ENCODE measurements at regions not wholly inside any gene's neighbourhood (a gene's known extent, or its start where the extent isn't known, plus 50 kb on each side); places are given as distances from the start of the nearest gene placed in this dataset.
A peak's percentile ranks its signal among the peaks of the same experiment; 100 is the strongest.

GRCh38 chr2:30031184-30031583 is 109.8 kb upstream of the ALK start:
- ATAC-seq (no peak), DNase-seq (ENCODE audit: low spot score) (no peak)
- no peaks in the 10 kb centered on the region for H3K4me1 Mint-ChIP-seq (ENCODE audit: low read depth in 2 of 2)
- peaks cover 25 to 35% of the 10 kb centered on the region in 2 donors for H3K27me3 Mint-ChIP-seq
- H3K27ac Mint-ChIP-seq, result no peak overlapping the region
- H3K36me3 Mint-ChIP-seq, result no peaks in the 10 kb centered on the region
- no peak overlapping the region for H3K4me3 Mint-ChIP-seq
- H3K9me3 Mint-ChIP-seq, result no peaks in the 10 kb centered on the region

GRCh38 chr2:30034052-30034775 is 112.6 kb upstream of the YPEL5 start:
- no peak for ATAC-seq
- H3K36me3 Mint-ChIP-seq, result no peaks in the 10 kb centered on the region
- no peak overlapping the region for H3K27ac Mint-ChIP-seq
- H3K27me3 Mint-ChIP-seq, result peaks cover 19 to 37% of the 10 kb centered on the region in 2 donors
- no peaks in the 10 kb centered on the region for H3K4me1 Mint-ChIP-seq (ENCODE audit: low read depth in 2 of 2)
- DNase-seq (ENCODE audit: low spot score), result no peak
- no peak overlapping the region for H3K4me3 Mint-ChIP-seq
- H3K9me3 Mint-ChIP-seq, result no peaks in the 10 kb centered on the region

GRCh38 chr2:30037016-30037415 is 109.8 kb upstream of the YPEL5 start:
- Mint-ChIP-seq H3K36me3 (no peaks in the 10 kb centered on the region), H3K27me3 (peaks cover 14 to 25% of the 10 kb centered on the region in 2 donors), H3K9me3 (no peaks in the 10 kb centered on the region), H3K27ac (no peak overlapping the region), H3K4me1 (ENCODE audit: low read depth in 2 of 2) (no peaks in the 10 kb centered on the region), H3K4me3 (no peak overlapping the region)
- DNase-seq (ENCODE audit: low spot score), result no peak
- ATAC-seq, result no peak

GRCh38 chr2:30038419-30038818 is 108.4 kb upstream of the YPEL5 start:
- no peaks in the 10 kb centered on the region for H3K9me3 Mint-ChIP-seq
- H3K27me3 Mint-ChIP-seq, result peaks cover 17 to 26% of the 10 kb centered on the region in 2 donors
- H3K27ac Mint-ChIP-seq, result no peak overlapping the region
- H3K36me3 Mint-ChIP-seq, result no peaks in the 10 kb centered on the region
- no peaks in the 10 kb centered on the region for H3K4me1 Mint-ChIP-seq (ENCODE audit: low read depth in 2 of 2)
- H3K4me3 Mint-ChIP-seq, result no peak overlapping the region
- DNase-seq (ENCODE audit: low spot score), result no peak
- no peak for ATAC-seq

DNA sequence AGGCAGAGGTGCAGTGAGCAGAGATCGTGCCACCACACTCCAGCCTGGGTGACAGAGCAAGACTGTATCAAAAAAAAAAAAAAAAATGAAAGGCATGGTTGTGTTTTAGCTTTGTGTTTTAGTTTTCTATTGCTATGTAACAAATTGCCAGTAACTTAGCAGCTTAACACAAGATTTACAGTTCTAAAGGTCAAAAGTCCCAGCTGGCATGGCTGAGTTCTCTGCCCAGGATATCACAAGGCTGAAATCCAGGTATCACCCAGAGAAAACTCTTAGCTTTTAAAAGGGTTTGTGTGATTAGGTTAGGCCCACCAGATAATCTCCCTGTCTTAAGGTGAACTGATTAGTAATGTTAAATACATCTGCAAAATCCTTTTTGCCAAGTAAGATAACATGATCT is 107.7 kb upstream of the YPEL5 start:
- no peak overlapping the region for H3K27ac Mint-ChIP-seq
- no peaks in the 10 kb centered on the region for H3K36me3 Mint-ChIP-seq
- DNase-seq (ENCODE audit: low spot score), result no peak
- no peaks in the 10 kb centered on the region for H3K9me3 Mint-ChIP-seq
- H3K27me3 Mint-ChIP-seq, result peaks cover 21 to 31% of the 10 kb centered on the region in 2 donors
- no peak overlapping the region for H3K4me3 Mint-ChIP-seq
- H3K4me1 Mint-ChIP-seq (ENCODE audit: low read depth in 2 of 2), result no peaks in the 10 kb centered on the region
- no peak for ATAC-seq

GRCh38 chr2:30040147-30040546 is 106.7 kb upstream of the YPEL5 start:
- Mint-ChIP-seq H3K36me3 (no peaks in the 10 kb centered on the region), H3K27me3 (peaks cover 19 to 36% of the 10 kb centered on the region in 2 donors), H3K4me1 (ENCODE audit: low read depth in 2 of 2) (no peaks in the 10 kb centered on the region), H3K9me3 (no peaks in the 10 kb centered on the region), H3K27ac (no peak overlapping the region), H3K4me3 (no peak overlapping the region)
- peak in 1 of 2 donors; percentile 51 for ATAC-seq
- DNase-seq (ENCODE audit: low spot score), result no peak

DNA sequence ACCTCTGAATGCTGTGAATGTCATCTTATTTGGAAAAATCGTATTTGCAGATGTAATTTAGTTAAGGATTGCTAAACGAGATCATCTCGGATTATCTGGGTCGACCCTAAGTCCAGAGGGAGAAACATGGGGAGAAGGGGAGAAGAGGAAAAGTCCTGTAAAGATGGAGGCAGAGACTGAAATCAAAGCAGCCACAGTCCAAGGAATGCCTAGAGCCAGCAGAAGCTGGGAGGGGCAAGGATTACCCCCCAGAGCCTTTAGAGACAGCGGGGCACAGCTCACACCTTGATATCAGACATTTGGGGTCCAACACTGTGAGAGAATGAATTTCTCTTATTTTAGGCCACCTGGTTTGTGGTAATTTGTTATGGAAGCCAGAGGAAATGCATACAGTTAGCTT is 104.9 kb upstream of the YPEL5 start:
- Mint-ChIP-seq H3K36me3 (no peaks in the 10 kb centered on the region), H3K4me3 (no peak overlapping the region), H3K27me3 (peaks cover 20 to 30% of the 10 kb centered on the region in 2 donors), H3K9me3 (no peaks in the 10 kb centered on the region), H3K27ac (no peak overlapping the region), H3K4me1 (ENCODE audit: low read depth in 2 of 2) (no peaks in the 10 kb centered on the region)
- ATAC-seq (no peak), DNase-seq (ENCODE audit: low spot score) (no peak)

GRCh38 chr2:30046396-30046795 is 100.4 kb upstream of the YPEL5 start:
- Mint-ChIP-seq H3K4me1 (ENCODE audit: low read depth in 2 of 2) (no peaks in the 10 kb centered on the region), H3K27ac (no peak overlapping the region), H3K27me3 (peaks cover 28 to 40% of the 10 kb centered on the region in 2 donors), H3K4me3 (no peak overlapping the region), H3K36me3 (no peaks in the 10 kb centered on the region), H3K9me3 (no peaks in the 10 kb centered on the region)
- DNase-seq (ENCODE audit: low spot score) (no peak), ATAC-seq (no peak)

- ATAC-seq (no peak), DNase-seq (ENCODE audit: low spot score) (no peak)
- no peaks in the 10 kb centered on the region for H3K4me1 Mint-ChIP-seq (ENCODE audit: low read depth in 2 of 2)
- no peaks in the 10 kb centered on the region for H3K36me3 Mint-ChIP-seq
- no peak overlapping the region for H3K27ac Mint-ChIP-seq
- H3K9me3 Mint-ChIP-seq, result no peaks in the 10 kb centered on the region
- H3K27me3 Mint-ChIP-seq, result peaks cover 25 to 40% of the 10 kb centered on the region in 2 donors
- no peak overlapping the region for H3K4me3 Mint-ChIP-seq
Observed at GRCh38 chr2:30046979-30047378, 99.8 kb upstream of the YPEL5 start.

DNA sequence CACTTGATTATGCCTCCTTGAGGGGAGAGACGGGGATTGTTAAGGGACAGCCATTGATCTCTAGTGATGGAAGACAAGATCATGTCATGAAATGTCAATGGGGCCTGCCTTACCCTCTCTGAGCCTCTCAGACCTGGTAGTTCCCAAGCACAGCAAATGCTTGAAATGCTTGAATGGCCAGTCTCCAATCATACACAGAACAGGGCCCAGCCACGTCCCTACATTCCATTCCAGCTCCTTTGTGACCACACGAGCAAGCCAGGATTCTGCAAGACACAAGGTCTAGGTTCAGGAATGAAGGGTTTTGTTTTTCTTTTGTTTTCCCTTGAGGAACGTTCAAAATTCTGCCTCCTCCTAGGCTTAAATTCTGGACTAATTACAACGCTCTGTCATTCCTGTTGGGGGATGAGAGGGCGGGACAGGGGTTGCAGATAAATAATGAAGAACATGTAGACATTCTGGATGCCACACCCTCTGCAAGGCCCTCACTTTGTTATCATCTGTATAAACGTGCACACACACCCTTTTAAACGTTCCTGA is 98.1 kb upstream of the YPEL5 start:
- DNase-seq (ENCODE audit: low spot score) (no peak), ATAC-seq (no peak)
- H3K36me3 Mint-ChIP-seq, result no peaks in the 10 kb centered on the region
- H3K27me3 Mint-ChIP-seq, result peaks cover 25 to 47% of the 10 kb centered on the region in 2 donors
- H3K4me3 Mint-ChIP-seq, result no peak overlapping the region
- H3K9me3 Mint-ChIP-seq, result peaks cover 2% of the 10 kb centered on the region
- H3K4me1 Mint-ChIP-seq (ENCODE audit: low read depth in 2 of 2), result no peaks in the 10 kb centered on the region
- H3K27ac Mint-ChIP-seq, result no peak overlapping the region

DNA sequence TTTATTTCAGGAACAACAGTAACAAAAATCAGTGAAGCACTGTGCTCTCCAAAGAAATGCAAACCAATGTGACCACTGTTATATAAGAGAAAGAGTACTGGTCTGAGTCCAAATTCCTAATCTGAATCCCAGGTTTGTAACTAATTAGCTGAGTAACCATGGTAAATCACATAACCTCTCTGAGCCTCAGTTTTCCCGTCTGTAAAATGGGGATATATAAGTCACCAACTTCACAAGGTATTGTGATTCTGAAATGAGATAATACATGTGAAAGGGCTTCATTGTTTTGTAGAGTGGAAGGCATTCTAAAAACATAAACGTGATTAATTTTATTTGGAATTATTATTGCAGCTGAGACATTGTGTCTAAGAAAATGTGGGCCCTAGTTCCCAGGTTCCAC is 91.3 kb upstream of the YPEL5 start:
- no peak overlapping the region for H3K4me3 Mint-ChIP-seq
- no peak overlapping the region for H3K27ac Mint-ChIP-seq
- no peak for DNase-seq (ENCODE audit: low spot score)
- peaks cover 2% of the 10 kb centered on the region for H3K9me3 Mint-ChIP-seq
- peaks cover 10 to 32% of the 10 kb centered on the region in 2 donors for H3K27me3 Mint-ChIP-seq
- H3K4me1 Mint-ChIP-seq (ENCODE audit: low read depth in 2 of 2), result no peaks in the 10 kb centered on the region
- H3K36me3 Mint-ChIP-seq, result no peaks in the 10 kb centered on the region
- no peak for ATAC-seq

- Mint-ChIP-seq H3K27me3 (peaks cover 26 to 50% of the 10 kb centered on the region in 2 donors), H3K36me3 (peaks cover 23% of the 10 kb centered on the region), H3K4me3 (no peak overlapping the region), H3K4me1 (ENCODE audit: low read depth in 2 of 2) (no peaks in the 10 kb centered on the region), H3K9me3 (peaks cover 20% of the 10 kb centered on the region), H3K27ac (no peak overlapping the region)
- DNase-seq (ENCODE audit: low spot score), result no peak
- no peak for ATAC-seq
Observed at GRCh38 chr2:30060562-30060961, 86.2 kb upstream of the YPEL5 start.

GRCh38 chr2:30068067-30068466 is 78.7 kb upstream of the YPEL5 start:
- Mint-ChIP-seq H3K4me1 (ENCODE audit: low read depth in 2 of 2) (no peaks in the 10 kb centered on the region), H3K4me3 (no peak overlapping the region), H3K27me3 (peaks cover 36 to 62% of the 10 kb centered on the region in 2 donors)

GRCh38 chr2:30072250-30072842 is 74.5 kb upstream of the YPEL5 start:
- peaks cover 25 to 50% of the 10 kb centered on the region in 2 donors for H3K27me3 Mint-ChIP-seq
- H3K36me3 Mint-ChIP-seq, result no peaks in the 10 kb centered on the region
- H3K4me3 Mint-ChIP-seq, result no peak overlapping the region
- ATAC-seq, result peak; percentile 63 to 66
- H3K27ac Mint-ChIP-seq, result no peak overlapping the region
- no peak for DNase-seq (ENCODE audit: low spot score)
- no peaks in the 10 kb centered on the region for H3K4me1 Mint-ChIP-seq (ENCODE audit: low read depth in 2 of 2)
- H3K9me3 Mint-ChIP-seq, result no peaks in the 10 kb centered on the region

More at GRCh38 chr2:30068067-30068466, 78.7 kb upstream of the YPEL5 start:
- no peak for DNase-seq (ENCODE audit: low spot score)
- Mint-ChIP-seq H3K27ac (no peak overlapping the region), H3K36me3 (peaks cover 19% of the 10 kb centered on the region), H3K9me3 (peaks cover 19% of the 10 kb centered on the region)
- ATAC-seq, result no peak

All from natural killer cell treated with Interleukin-12 subunit alpha and Interleukin-12 subunit beta and Interleukin-15 and Interleukin-18, amount 100 ng/mL, for 72 hours (primary cell).